Heart right ventricle (tissue), 16 donors: ENCODE measurements at regions not wholly inside any gene's neighbourhood (a gene's known extent, or its start where the extent isn't known, plus 50 kb on each side); places are given as distances from the start of the nearest gene placed in this dataset.

ENCODE experiments used
- ATAC-seq, 8 donors: fragments of 200-7000 bp; cut with Tn5 transposase; one replicate each; pipeline ENCODE4 v1.9.1; 2020; ENCODE audit warnings: mild to moderate bottlenecking in 8 of 8, moderate library complexity in 8 of 8, moderate number of reproducible peaks in 1 of 8
- DNase-seq, 2 donors: peaks; one replicate each; pipeline ENCODE4 v3.0.0-alpha.2; 2020
- H3K27ac ChIP-seq, 10 donors: fragments of 200-600 bp; sonication (generic) in 2 of 10; one replicate each; pipeline versions ENCODE4 v1.5.0 to v1.8.0; 2020 to 2022; ENCODE audit warnings: mild to moderate bottlenecking in 3 of 10
- H3K27me3 ChIP-seq, 7 donors: fragments of 200-600 bp; one replicate each; pipeline ENCODE4 v1.8.0; 2021 to 2022; ENCODE audit warnings: mild to moderate bottlenecking in 2 of 7
- H3K36me3 ChIP-seq, 9 donors: fragments of 200-600 bp; sonication (generic) in 1 of 9; one replicate each; pipeline versions ENCODE4 v1.5.0 to v1.8.0; 2020 to 2022; ENCODE audit warnings: mild to moderate bottlenecking in 2 of 9
- H3K4me1 ChIP-seq, 9 donors: fragments of 200-600 bp; sonication (generic) in 1 of 9; one replicate each; pipeline versions ENCODE4 v1.5.0 to v1.8.0; 2020 to 2022; ENCODE audit warnings: mild to moderate bottlenecking in 4 of 9
- H3K4me3 ChIP-seq, 10 donors: fragments of 200-600 bp; sonication (generic) in 2 of 10; one replicate each; pipeline versions ENCODE4 v1.5.0 to v1.8.0; 2020 to 2022; ENCODE audit warnings: mild to moderate bottlenecking in 7 of 10, moderate library complexity in 2 of 10
- H3K9me3 ChIP-seq, 11 donors: fragments of 200-600 bp in 10 of 11; sonication (generic) in 2 of 11; one replicate each; pipeline versions ENCODE4 v1.5.0 to v1.8.0; 2013 to 2022; ENCODE audit warnings: mild to moderate bottlenecking in 2 of 11, control low read depth in 1 of 11, moderate library complexity in 1 of 11
- WGBS, 2 donors: extraction: QIAGEN DNeasy Blood & Tissue Kit; methylation state at CpG; one replicate each; pipeline ENCODE4 v1.1.7; 2013; ENCODE audit warnings: inconsistent platforms in 1 of 2; 5-methylcytosine and 5-hydroxymethylcytosine counted together
- intact Hi-C, 10 donors: fragments of 100-400 bp; cut with DNase I; formaldehyde crosslinking; loops; one replicate each; pipeline versions ENCODE4 v1.11.1 to v1.14.2; 2022
- TF ChIP-seq, protein P1 (sequence below), 9 donors: fragments of 200-600 bp; sonication (generic) in 2 of 9; IDR thresholded peaks; one replicate each; pipeline versions ENCODE4 v1.5.0 to v1.8.0; 2021 to 2022; ENCODE audit warnings: antibody characterized with exemption in 9 of 9, mild to moderate bottlenecking in 5 of 9, moderate library complexity in 1 of 9
- donor health status: Arrhythmogenic right ventricular cardiomyopathy.
- donor health status: ischemic (EF 13 %, LVEDD 7.1; RV severe dilation, severe dysfunction).
- donor health status: healthy with polysubstance abuse.
- donor health status: DM: no; HTN: yes; CAD: no.
- donor health status: DM: no; HTN: no; CAD: no.
- donor health status: ischemic (EF 25% LVEDD 6.9; RV normal size, moderate dysfunction).
- donor health status: ischemic (EF 25% LVEDD 5.7; RV mildly dilated, moderate dysfunction).
- donor health status: healthy.
- donor health status: DM: yes; HTN: yes; CAD: no.
- donor health status: Ischemic cardiomyopathy.
- donor health status: ischemic (EF 35%, LVEDD 5.7; RV mildly dilated, moderate dysfunction).
- donor health status: nonischemic (EF 11% LVEDD 7.7; RV severe dilation, severe dysfunction).
- donor health status: DM: yes; HTN: yes; CAD: no.
- donor health status: PGD.
- donor health status: ischemic (EF 29% LVEDD 5.4; RV normal size, mild dysfunction).
- donor health status: nonischemic (EF 23%, LVEDD 6.1; RV moderate dilation, normal function).

DNA sequence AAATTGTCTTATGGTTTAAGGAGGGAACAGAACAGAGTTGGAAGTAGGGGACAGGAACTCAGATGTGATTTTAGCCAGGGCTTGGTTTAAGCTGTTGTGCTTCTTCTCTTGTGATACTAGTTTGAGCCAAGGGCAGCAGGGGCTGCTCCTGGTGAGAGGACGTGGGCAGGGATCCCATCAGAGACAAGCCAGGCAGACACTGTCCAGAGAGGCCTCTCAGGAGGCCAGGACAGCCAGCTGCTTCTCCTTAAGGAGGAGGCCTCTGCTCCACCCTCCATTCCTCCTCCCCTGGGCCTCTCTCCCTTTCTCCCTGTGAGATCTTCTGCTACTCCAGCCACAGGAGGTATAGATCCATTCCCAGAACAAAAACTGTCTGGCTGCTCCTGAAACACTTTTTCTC is 108.4 kb upstream of the MLN start:
- DNase-seq (no peak), ATAC-seq (no peak)
- no peaks in the 10 kb centered on the region for H3K36me3 ChIP-seq
- H3K9me3 ChIP-seq: no peaks in the 10 kb centered on the region
- TF ChIP-seq, protein P1, sequence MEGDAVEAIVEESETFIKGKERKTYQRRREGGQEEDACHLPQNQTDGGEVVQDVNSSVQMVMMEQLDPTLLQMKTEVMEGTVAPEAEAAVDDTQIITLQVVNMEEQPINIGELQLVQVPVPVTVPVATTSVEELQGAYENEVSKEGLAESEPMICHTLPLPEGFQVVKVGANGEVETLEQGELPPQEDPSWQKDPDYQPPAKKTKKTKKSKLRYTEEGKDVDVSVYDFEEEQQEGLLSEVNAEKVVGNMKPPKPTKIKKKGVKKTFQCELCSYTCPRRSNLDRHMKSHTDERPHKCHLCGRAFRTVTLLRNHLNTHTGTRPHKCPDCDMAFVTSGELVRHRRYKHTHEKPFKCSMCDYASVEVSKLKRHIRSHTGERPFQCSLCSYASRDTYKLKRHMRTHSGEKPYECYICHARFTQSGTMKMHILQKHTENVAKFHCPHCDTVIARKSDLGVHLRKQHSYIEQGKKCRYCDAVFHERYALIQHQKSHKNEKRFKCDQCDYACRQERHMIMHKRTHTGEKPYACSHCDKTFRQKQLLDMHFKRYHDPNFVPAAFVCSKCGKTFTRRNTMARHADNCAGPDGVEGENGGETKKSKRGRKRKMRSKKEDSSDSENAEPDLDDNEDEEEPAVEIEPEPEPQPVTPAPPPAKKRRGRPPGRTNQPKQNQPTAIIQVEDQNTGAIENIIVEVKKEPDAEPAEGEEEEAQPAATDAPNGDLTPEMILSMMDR (IDR thresholded peaks at IDR 0.05): no peak
- 46 to 58% methylated on average over 1 of the region's 1 CpG for WGBS, 2 donors
- intact Hi-C loops: no loop called here
- no peak overlapping the region for H3K27ac ChIP-seq
- H3K4me1 ChIP-seq: peaks cover 0 to 13% (median 0%) of the 10 kb centered on the region in 9 donors
- peaks cover 0 to 8% (median under 1%) of the 10 kb centered on the region in 7 donors for H3K27me3 ChIP-seq
- no peak overlapping the region for H3K4me3 ChIP-seq

DNA sequence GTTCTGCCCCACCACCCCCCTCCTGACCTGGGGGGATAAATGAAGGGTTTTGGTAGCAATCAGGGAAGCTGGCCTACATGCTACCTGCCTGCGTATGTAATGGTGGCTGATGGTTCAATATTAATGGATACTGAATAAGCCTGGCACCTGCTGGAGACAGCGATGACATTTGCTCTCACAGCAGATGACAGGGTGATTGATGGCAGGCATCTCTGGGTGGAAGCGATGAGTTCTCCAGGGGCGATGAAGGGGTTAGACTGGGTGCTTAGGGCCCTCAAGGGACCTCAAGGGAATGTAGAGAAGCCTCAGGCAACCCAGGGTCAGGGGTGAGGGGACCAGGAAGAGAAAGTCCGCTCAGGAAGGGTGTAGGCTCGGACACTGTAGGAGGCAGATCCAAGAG is 107.7 kb upstream of the MLN start:
- DNase-seq (no peak), ATAC-seq (no peak)
- 77 to 85% methylated on average over 6 of the region's 6 CpGs for WGBS, 2 donors

DNA sequence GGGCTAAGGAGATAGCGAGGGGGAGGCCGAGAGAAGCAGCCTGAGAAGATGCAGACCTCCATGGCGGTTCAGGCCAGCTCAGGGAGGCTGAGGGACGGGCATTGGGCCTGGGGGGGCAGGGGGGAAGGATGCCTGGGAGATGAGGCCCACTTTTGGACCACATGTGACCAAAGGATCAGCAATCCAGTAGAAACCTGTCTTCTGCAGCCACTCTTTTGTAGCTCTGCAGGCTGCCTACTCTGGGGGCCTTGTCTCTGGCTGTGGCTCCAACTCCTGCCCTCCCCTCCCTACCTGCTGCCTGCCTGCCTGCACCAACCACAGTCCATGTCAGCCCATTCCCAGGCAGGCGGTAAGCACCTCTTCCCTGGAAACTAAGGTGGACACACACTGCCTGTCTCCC is 106.8 kb upstream of the MLN start:
- peaks cover 0 to 13% (median 0%) of the 10 kb centered on the region in 7 donors for H3K27me3 ChIP-seq
- DNase-seq: no peak
- H3K9me3 ChIP-seq: no peaks in the 10 kb centered on the region
- no peak for ATAC-seq
- 88 to 97% methylated on average over 5 of the region's 5 CpGs for WGBS, 2 donors
- H3K4me3 ChIP-seq: no peak overlapping the region
- TF ChIP-seq, protein P1 (IDR thresholded peaks at IDR 0.05): no peak
- no peak overlapping the region for H3K27ac ChIP-seq
- no peaks in the 10 kb centered on the region for H3K36me3 ChIP-seq
- peaks cover 0 to 20% (median 0%) of the 10 kb centered on the region in 9 donors for H3K4me1 ChIP-seq
- intact Hi-C loops: no loop called here

More for the DNA sequence above, 107.7 kb upstream of the MLN start:
- no peaks in the 10 kb centered on the region for H3K9me3 ChIP-seq
- H3K4me3 ChIP-seq: no peak overlapping the region
- intact Hi-C loops: no loop called here
- TF ChIP-seq, protein P1 (IDR thresholded peaks at IDR 0.05): no peak
- peaks cover 0 to 8% (median 0%) of the 10 kb centered on the region in 7 donors for H3K27me3 ChIP-seq
- peaks cover 0 to 13% (median 0%) of the 10 kb centered on the region in 9 donors for H3K4me1 ChIP-seq
- H3K27ac ChIP-seq: no peak overlapping the region
- H3K36me3 ChIP-seq: no peaks in the 10 kb centered on the region

DNA sequence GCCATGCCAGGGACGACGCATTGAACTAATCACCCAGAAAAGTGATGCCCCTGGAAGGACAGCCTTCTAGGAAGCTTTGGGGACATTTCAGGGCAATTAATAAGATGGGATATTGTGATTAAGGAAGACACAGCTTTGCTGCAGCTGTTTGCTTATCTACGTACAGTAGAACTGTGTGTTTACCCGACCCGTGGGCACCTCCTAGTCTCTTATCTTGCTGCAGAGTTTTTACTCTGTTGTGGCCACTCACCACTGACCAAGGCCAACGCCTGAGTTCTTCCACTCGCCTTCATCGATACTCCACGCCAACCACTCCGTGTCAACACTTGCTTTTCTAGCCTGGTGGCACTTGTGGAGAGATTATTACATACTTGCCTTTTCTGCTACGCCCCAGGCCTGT is 105.9 kb upstream of the MLN start:
- no peak overlapping the region for H3K4me3 ChIP-seq
- peaks cover 0 to 15% (median 0%) of the 10 kb centered on the region in 7 donors for H3K27me3 ChIP-seq
- ATAC-seq (no peak), DNase-seq (no peak)
- H3K36me3 ChIP-seq: no peaks in the 10 kb centered on the region
- no peak overlapping the region for H3K27ac ChIP-seq
- no peaks in the 10 kb centered on the region for H3K9me3 ChIP-seq
- WGBS, 2 donors: 74 to 75% methylated on average over 11 of the region's 11 CpGs
- H3K4me1 ChIP-seq: peaks cover 0 to 21% (median 0%) of the 10 kb centered on the region in 9 donors
- TF ChIP-seq, protein P1 (IDR thresholded peaks at IDR 0.05): no peak
- intact Hi-C loops: no loop called here
